SH-SY5Y (cell line): ENCODE measurements at regions not wholly inside any gene's neighbourhood (a gene's known extent, or its start where the extent isn't known, plus 50 kb on each side); places are given as distances from the start of the nearest gene placed in this dataset.

ENCODE experiments used
- GATA2 ChIP-seq: IDR thresholded peaks from 2 replicates; pipeline ENCODE4 v1.6.1; 2011; ENCODE audit warnings: mild to moderate bottlenecking, low read depth, low read length
- GATA3 ChIP-seq: IDR thresholded peaks from 2 replicates; pipeline ENCODE4 v1.6.1; 2011; ENCODE audit warnings: low read depth, mild to moderate bottlenecking, low read length, moderate library complexity

- TF ChIP-seq GATA2 (no peak), GATA3 (no peak)
Observed at GRCh38 chrX:13266641-13267345, 53.1 kb downstream of the ATXN3L start.

DNA sequence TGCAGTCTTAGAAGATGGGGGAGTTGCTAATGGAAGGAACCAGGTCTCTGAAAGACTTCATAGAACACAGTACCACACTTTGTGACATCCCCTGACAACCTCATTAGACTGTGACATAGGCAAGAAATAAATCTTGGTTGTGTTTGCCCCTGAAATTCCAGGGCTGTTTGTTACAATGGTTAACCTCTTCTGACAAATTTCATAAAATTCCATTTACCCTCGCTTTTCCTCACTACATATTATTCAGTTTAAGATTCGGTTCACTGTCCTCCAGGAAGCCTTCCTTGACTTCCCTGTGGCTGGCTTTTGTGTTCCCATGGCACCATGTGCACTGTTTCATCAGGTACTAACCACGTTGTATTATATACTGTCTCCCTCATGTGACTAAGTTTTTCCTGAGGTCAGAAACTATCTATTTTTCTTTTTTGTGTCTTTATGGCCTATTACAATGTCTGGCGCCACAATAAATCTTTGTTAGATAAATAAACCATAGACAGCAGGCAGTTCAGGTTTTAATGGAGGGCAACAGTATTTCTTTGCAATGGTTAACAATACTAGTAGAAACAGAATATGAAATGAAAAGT, 54.2 kb downstream of the ATXN3L start:
- TF ChIP-seq GATA2 = no peak
- no peak for TF ChIP-seq GATA3

- TF ChIP-seq GATA3 = no peak
- TF ChIP-seq GATA2 = no peak
Observed at GRCh38 chrX:13265111-13265510, 54.7 kb downstream of the ATXN3L start.

DNA sequence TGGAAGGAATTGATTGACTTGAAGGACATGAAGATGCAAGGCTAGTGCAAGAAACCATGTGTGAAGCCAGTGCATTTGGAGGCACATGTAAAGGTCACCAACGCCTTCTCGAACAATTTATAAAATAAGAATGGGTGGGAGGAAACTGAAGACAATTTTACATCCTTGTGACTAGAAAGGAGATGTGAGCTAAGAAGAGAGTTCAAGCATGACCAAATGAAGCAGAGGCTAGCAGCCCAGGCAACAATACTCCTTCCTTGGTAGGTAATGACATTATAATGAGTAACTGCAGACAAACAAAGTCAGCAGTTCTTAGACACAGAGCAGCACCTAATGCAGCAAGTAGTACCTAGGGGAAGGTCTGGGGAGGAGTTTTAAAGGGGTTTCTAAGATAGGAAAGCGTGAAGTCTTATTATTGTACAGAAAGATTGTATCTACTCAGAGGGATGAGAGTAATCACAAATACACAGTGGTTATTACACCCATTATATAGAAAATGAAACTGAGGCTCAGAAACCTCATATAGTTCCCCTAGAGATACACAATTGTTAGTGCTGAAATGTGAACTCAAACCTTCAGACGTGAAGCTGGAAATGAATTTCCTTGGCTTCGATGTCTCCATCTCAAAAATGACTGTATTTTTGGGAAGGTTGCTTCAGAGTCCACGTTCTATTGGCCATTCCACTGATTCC, 56.1 kb downstream of the ATXN3L start:
- no peak for TF ChIP-seq GATA3
- no peak for TF ChIP-seq GATA2

- no peak for TF ChIP-seq GATA2
- no peak for TF ChIP-seq GATA3
Observed at GRCh38 chrX:13261348-13261747, 58.5 kb downstream of the ATXN3L start.

GRCh38 chrX:13260598-13260997, 59.3 kb downstream of the ATXN3L start:
- TF ChIP-seq GATA2 (no peak), GATA3 (no peak)

DNA sequence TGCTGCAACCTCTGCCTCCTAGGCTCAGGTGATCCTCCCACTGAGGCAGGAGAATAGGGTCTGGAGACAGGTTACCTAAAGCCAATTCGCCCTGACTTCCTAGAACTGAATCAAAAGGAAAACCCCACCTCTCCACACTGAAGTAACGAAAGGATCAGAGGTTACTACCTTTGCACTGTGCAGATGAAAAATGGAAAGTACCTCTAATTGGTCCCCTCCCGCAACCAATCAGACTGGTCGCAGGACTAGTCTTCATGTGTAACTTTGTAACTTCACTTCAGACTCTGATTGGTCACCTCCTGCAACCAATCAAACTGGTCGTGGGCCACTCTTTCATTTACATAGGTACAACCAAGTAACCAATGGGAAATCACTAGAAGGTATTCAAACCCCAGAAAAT, 61.1 kb downstream of the ATXN3L start:
- TF ChIP-seq GATA2 (no peak), GATA3 (no peak)

DNA sequence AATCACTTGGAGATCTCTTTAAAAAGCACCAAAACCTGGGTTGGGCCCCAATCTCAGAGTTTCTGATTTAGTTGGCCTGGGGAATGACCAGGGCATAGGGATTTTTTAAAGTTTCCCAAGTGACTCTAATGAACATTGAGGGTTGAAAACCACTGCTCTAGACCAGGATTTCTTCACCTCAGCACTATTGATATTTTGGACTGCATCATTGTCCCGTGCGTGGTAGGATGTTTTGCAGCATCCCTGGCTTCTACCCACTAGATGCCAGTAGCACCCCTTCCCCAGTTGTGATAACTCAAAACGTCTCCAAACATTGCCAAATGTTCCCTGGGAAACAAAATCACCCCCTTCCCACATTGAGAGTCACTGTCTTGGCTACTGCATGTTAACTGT, 61.8 kb downstream of the ATXN3L start:
- no peak for TF ChIP-seq GATA2
- TF ChIP-seq GATA3 = no peak

GRCh38 chrX:13257223-13258051, 62.4 kb downstream of the ATXN3L start:
- TF ChIP-seq GATA2 (no peak), GATA3 (no peak)

DNA sequence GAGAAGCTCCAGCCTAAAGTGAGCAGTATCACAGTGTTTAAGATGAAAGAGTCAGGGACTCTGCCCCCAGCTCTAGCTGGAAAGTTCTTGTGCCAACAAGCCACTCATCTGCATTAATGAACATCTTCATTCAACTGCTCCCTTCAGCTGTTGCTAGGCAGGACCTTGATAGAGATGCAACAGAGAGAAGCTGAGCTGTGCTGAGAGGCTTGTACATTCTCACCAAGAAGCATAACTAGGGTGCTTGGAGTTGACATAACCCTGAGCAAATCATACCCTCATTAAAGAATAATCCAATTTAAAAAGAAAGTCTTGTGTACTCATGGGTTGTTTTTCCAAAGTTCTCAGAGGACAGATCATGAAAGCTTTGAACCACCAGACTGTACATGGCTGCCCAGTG, 63.2 kb downstream of the ATXN3L start:
- TF ChIP-seq GATA3 = no peak
- TF ChIP-seq GATA2 = no peak

GRCh38 chrX:13254870-13255269, 65.0 kb downstream of the ATXN3L start:
- TF ChIP-seq GATA3 = no peak
- TF ChIP-seq GATA2 = no peak

- TF ChIP-seq GATA3 (no peak), GATA2 (no peak)
Observed at GRCh38 chrX:13254076-13254785, 65.6 kb downstream of the ATXN3L start.

GRCh38 chrX:13253223-13253622, 66.6 kb downstream of the ATXN3L start:
- TF ChIP-seq GATA2 (no peak), GATA3 (no peak)

DNA sequence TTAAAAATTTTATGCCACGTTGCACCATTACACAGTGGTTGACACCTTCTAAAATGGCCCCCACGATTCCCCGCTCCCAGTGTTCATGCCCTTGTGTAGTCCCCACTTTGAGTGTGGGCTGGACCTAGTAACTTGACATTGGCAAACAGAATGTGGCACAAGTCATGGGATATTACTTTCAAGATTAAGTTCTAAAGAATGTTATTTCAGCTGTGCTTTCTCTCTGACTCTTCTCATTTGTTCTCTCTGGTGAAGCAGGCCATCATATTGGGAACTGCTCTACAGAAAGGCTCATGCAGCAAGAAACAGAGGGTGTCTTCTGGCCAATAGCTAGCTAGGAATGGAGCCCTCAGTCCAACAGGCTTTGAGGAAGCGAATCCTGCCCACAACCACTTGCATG, 67.1 kb downstream of the ATXN3L start:
- TF ChIP-seq GATA2 = no peak
